ENCODE measurements at regions not wholly inside any gene's neighbourhood (a gene's known extent, or its start where the extent isn't known, plus 50 kb on each side); places are given as distances from the start of the nearest gene placed in this dataset.

DNA sequence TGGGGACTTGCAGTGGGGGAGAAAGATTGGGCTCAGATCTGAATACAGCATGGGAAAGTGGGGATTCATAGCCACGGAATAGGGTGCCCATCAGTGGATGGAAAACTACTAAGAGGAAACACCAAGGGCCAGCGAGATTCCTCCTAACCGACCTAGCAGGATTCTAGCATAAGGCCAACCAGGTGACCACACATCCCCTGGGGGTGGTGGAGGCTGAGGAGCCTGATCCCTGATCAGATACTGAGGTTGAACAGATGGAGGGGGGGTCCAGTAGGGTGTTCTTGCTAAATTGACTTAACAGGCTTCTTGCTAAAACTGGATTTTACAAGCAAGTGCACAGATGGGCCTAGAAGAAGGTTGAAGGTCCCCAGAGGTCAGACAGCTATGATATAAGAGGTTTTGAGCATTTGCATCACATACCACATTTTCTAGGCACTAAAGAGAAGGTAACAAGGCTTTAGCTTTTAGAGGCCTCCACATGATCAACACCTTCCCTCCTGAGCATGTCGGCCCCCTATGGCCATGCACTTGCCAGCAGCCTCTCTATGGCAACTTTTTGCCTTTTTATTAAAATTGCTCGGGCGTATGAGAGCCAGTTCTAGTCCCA, 69.1 kb upstream of the PUDP start:
- POLR2A ChIA-PET, result no interaction called here
- CTCF ChIA-PET, result no interaction called here
- no peaks in the 10 kb centered on the region for H3K4me1 Mint-ChIP-seq (ENCODE audit: low read depth)

DNA sequence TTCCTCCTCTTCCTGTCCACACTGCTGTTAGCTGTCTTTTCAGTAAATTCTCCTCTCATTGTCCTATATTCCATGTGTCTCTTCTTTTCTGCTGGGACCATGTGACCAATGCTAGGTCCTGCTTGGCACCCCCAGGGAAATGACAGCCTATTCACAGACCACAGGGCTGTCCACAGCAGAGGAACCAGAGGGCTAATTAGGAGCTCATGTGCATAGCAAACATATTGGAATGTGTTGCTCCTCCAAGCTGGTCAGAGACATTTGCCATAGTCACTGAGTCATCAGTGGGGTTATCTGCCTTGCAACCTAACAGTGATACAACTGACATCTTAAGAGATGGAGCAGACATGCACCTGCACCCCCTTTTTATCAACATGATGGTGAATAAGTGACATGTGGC, 67.9 kb upstream of the PUDP start:
- H3K4me1 Mint-ChIP-seq (ENCODE audit: low read depth), result no peaks in the 10 kb centered on the region
- H3K36me3 Mint-ChIP-seq (ENCODE audit: low read depth), result no peaks in the 10 kb centered on the region
- DNase-seq (no peak), ATAC-seq (no peak)
- no peaks in the 10 kb centered on the region for H3K9me3 Mint-ChIP-seq
- ChIA-PET POLR2A (no interaction called here), CTCF (no interaction called here)
- no peak overlapping the region for H3K4me3 Mint-ChIP-seq
- no peak overlapping the region for H3K27ac Mint-ChIP-seq
- H3K27me3 Mint-ChIP-seq, result no peaks in the 10 kb centered on the region
- TF ChIP-seq, protein P1, sequence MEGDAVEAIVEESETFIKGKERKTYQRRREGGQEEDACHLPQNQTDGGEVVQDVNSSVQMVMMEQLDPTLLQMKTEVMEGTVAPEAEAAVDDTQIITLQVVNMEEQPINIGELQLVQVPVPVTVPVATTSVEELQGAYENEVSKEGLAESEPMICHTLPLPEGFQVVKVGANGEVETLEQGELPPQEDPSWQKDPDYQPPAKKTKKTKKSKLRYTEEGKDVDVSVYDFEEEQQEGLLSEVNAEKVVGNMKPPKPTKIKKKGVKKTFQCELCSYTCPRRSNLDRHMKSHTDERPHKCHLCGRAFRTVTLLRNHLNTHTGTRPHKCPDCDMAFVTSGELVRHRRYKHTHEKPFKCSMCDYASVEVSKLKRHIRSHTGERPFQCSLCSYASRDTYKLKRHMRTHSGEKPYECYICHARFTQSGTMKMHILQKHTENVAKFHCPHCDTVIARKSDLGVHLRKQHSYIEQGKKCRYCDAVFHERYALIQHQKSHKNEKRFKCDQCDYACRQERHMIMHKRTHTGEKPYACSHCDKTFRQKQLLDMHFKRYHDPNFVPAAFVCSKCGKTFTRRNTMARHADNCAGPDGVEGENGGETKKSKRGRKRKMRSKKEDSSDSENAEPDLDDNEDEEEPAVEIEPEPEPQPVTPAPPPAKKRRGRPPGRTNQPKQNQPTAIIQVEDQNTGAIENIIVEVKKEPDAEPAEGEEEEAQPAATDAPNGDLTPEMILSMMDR (IDR thresholded peaks at IDR 0.05), result no peak
- intact Hi-C loops (cut with micrococcal nuclease), result no loop called here

More for the DNA sequence above, 69.1 kb upstream of the PUDP start:
- no peak for ATAC-seq
- Mint-ChIP-seq H3K9me3 (no peaks in the 10 kb centered on the region), H3K27ac (no peak overlapping the region), H3K36me3 (ENCODE audit: low read depth) (no peaks in the 10 kb centered on the region), H3K27me3 (no peaks in the 10 kb centered on the region), H3K4me3 (no peak overlapping the region)
- DNase-seq, result no peak
- intact Hi-C loops (cut with micrococcal nuclease), result no loop called here
- TF ChIP-seq, protein P1 (IDR thresholded peaks at IDR 0.05), result no peak

DNA sequence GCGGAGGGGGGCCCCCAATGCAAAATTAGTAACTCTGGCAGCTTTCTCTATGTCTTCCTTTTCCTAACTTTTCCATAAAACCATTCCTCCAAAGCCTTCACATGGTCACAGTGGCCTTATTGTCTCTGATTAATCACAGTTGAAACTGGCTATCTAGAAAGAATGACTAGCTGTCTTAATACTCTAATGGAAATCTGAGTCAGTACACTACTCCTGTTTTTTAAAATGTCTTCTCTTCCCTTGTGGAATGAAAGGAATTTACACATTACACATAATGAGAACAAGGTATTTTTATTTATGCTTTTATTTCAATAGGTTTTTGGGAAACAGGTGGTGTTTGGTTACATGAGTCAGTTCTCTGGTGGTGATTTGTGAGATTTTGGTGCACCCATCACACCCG, 66.3 kb upstream of the PUDP start:
- H3K4me3 Mint-ChIP-seq, result no peak overlapping the region
- ATAC-seq, result no peak
- intact Hi-C loops (cut with micrococcal nuclease), result no loop called here

GRCh38 chrX:7205037-7205577, 57.2 kb upstream of the PUDP start:
- H3K27me3 Mint-ChIP-seq, result no peaks in the 10 kb centered on the region
- H3K9me3 Mint-ChIP-seq, result no peaks in the 10 kb centered on the region
- peaks cover 7% of the 10 kb centered on the region for H3K4me1 Mint-ChIP-seq (ENCODE audit: low read depth)
- peak; percentile 42 for ATAC-seq
- no peak for DNase-seq
- no peaks in the 10 kb centered on the region for H3K36me3 Mint-ChIP-seq (ENCODE audit: low read depth)
- no peak overlapping the region for H3K27ac Mint-ChIP-seq
- ChIA-PET CTCF (no interaction called here), POLR2A (no interaction called here)
- H3K4me3 Mint-ChIP-seq, result no peak overlapping the region
- intact Hi-C loops (cut with micrococcal nuclease), result no loop called here
- TF ChIP-seq, protein P1 (IDR thresholded peaks at IDR 0.05), result no peak

More for the DNA sequence above, 66.3 kb upstream of the PUDP start:
- H3K27me3 Mint-ChIP-seq, result no peaks in the 10 kb centered on the region
- H3K27ac Mint-ChIP-seq, result no peak overlapping the region
- H3K36me3 Mint-ChIP-seq (ENCODE audit: low read depth), result no peaks in the 10 kb centered on the region
- ChIA-PET CTCF (no interaction called here), POLR2A (no interaction called here)
- no peak for DNase-seq
- TF ChIP-seq, protein P1 (IDR thresholded peaks at IDR 0.05), result no peak
- H3K4me1 Mint-ChIP-seq (ENCODE audit: low read depth), result no peaks in the 10 kb centered on the region
- no peaks in the 10 kb centered on the region for H3K9me3 Mint-ChIP-seq

DNA sequence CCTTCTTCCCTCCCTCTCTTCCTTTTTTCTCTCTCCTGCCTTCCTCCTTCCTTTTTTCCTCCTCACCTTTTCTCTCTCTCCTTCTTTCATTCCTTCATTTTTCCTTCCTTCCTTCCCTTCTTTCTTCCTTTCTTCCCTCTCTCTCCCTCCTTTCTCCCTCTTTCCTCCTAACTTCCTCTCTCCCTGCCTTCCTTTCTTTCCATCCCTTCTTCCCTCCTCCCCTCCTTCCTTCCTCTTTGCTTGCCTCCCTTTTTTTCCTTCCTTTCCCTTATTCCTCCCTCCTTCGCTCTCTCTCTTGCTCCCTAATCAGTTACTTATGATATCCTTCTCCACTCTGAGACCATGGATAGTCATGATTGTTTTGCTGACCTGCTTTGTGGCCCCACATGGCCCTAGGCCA, 56.7 kb upstream of the PUDP start:
- no peak for DNase-seq
- no peak for ATAC-seq
- Mint-ChIP-seq H3K27ac (no peak overlapping the region), H3K27me3 (no peaks in the 10 kb centered on the region), H3K4me3 (no peak overlapping the region), H3K4me1 (ENCODE audit: low read depth) (peaks cover 7% of the 10 kb centered on the region), H3K9me3 (no peaks in the 10 kb centered on the region), H3K36me3 (ENCODE audit: low read depth) (no peaks in the 10 kb centered on the region)
- CTCF ChIA-PET, result no interaction called here
- intact Hi-C loops (cut with micrococcal nuclease), result no loop called here
- TF ChIP-seq, protein P1 (IDR thresholded peaks at IDR 0.05), result no peak
- POLR2A ChIA-PET, result no interaction called here

Data from activated CD8-positive, alpha-beta T cell treated with anti-CD3 and anti-CD28 coated beads for 36 hours (primary cell).